Hematopoietic multipotent progenitor cell treated with erythropoietin and hydrocortisone succinate and interleukin-3 and kit ligand, for 4 days (in vitro differentiated cells): ENCODE measurements at regions not wholly inside any gene's neighbourhood (a gene's known extent, or its start where the extent isn't known, plus 50 kb on each side); places are given as distances from the start of the nearest gene placed in this dataset.

Experiments used
- DNase-seq: peaks from one replicate; pipeline ENCODE4 v3.0.0-alpha.2; 2015

GRCh38 chr7:32137059-32137458 is 66.9 kb upstream of the PDE1C start:
- no peak for DNase-seq

GRCh38 chr7:32131091-32131490 is 60.9 kb upstream of the PDE1C start:
- DNase-seq: no peak

DNA sequence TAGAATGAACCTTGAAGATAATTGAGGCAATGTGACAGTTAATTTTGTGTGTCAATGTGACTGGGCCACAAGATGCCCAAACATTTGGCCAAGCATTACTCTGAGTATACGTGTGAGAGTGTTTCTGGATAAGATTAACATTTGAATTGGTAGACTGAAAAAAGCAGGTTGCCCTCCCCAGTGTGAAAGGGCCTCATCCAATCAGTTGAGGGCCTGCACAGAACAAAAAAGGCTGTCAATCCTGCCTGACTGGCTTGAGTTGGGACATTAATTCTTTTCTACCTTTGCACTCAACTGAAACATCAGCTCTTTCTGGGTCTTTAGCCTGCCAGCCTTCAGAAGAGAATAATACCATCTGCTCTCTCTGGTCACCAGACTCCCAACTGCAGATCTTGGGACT is 56.6 kb upstream of the PDE1C start:
- no peak for DNase-seq
